ENCODE measurements at regions not wholly inside any gene's neighbourhood (a gene's known extent, or its start where the extent isn't known, plus 50 kb on each side); places are given as distances from the start of the nearest gene placed in this dataset.

DNA sequence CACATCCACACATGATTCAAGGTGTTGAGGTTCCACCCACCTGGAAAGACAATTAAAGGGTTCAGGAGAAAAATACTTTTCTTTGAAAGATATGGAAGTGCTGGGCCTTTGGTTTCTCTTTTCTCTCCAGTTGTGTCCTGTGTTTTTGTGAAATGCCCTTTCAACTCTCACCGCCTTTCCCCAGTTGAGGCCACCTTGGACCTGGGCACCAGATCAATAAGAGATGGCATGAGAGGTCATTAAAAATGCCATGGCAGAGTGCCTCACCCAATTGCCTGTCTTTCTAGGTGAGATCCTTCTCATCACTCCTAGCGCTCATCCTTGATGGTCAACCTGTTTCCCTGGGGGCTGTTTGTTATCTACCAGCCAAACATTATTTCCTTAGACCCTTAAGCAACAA lies 453.9 kb downstream of the TSN start:
- Histone ChIP-seq H3K9me3 (ENCODE audit: control extremely low read depth in 1 of 3, control insufficient read depth in 2 of 3, insufficient read depth in 1 of 3, low read length in 2 of 3) (no peaks in the 10 kb centered on the region), H3K4me2 (replicated peaks; ENCODE audit: low read depth, low read length, poor library complexity, severe bottlenecking) (no peak overlapping the region), H3K36me3 (replicated peaks in 1 of 2; ENCODE audit: control extremely low read depth in 1 of 2, control insufficient read depth in 1 of 2, extremely low read depth in 1 of 2, insufficient read depth in 2 of 2, low read length in 1 of 2) (no peaks in the 10 kb centered on the region), H3K9ac (ENCODE audit: low read length) (no peak overlapping the region), H3K4me1 (ENCODE audit: control insufficient read depth in 2 of 2, insufficient read depth in 2 of 2, low read length in 2 of 2) (no peaks in the 10 kb centered on the region), H3K4me3 (ENCODE audit: control extremely low read depth in 1 of 5, extremely low read depth in 1 of 5, insufficient read depth in 1 of 5, low read depth in 2 of 5, low read length in 4 of 5) (no peak overlapping the region), H3K27ac (ENCODE audit: low read length in 2 of 2) (no peak overlapping the region), H2AFZ (ENCODE audit: insufficient read depth, low read depth, low read length, poor library complexity, severe bottlenecking) (no peak overlapping the region), H4K20me1 (ENCODE audit: control insufficient read depth, insufficient read depth, low read length, poor library complexity, severe bottlenecking) (no peaks in the 10 kb centered on the region), H3K27me3 (replicated peaks in 1 of 4; ENCODE audit: control extremely low read depth in 1 of 4, control insufficient read depth in 3 of 4, insufficient read depth in 4 of 4, low read length in 3 of 4) (no peaks in the 10 kb centered on the region), H3K79me2 (ENCODE audit: control insufficient read depth, insufficient read depth, low read length) (no peaks in the 10 kb centered on the region)
- H3K27me3 Mint-ChIP-seq: no peaks in the 10 kb centered on the region
- H3K27ac Mint-ChIP-seq: no peak overlapping the region
- H3K4me3 Mint-ChIP-seq: no peak overlapping the region
- TF ChIP-seq EZH2 (IDR thresholded peaks at IDR 0.05; ENCODE audit: borderline replicate concordance, insufficient read depth, low read depth, low read length, poor library complexity, severe bottlenecking): no peak
- TF ChIP-seq, protein P1, sequence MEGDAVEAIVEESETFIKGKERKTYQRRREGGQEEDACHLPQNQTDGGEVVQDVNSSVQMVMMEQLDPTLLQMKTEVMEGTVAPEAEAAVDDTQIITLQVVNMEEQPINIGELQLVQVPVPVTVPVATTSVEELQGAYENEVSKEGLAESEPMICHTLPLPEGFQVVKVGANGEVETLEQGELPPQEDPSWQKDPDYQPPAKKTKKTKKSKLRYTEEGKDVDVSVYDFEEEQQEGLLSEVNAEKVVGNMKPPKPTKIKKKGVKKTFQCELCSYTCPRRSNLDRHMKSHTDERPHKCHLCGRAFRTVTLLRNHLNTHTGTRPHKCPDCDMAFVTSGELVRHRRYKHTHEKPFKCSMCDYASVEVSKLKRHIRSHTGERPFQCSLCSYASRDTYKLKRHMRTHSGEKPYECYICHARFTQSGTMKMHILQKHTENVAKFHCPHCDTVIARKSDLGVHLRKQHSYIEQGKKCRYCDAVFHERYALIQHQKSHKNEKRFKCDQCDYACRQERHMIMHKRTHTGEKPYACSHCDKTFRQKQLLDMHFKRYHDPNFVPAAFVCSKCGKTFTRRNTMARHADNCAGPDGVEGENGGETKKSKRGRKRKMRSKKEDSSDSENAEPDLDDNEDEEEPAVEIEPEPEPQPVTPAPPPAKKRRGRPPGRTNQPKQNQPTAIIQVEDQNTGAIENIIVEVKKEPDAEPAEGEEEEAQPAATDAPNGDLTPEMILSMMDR (IDR thresholded peaks at IDR 0.05): no peak
- intact Hi-C loops (cut with micrococcal nuclease): no loop called here
- H3K9me3 Mint-ChIP-seq (ENCODE audit: insufficient read depth): peaks cover 2% of the 10 kb centered on the region
- DNase-seq (no peak), ATAC-seq (ENCODE audit: low read depth) (no peak)
- H3K4me1 Mint-ChIP-seq: no peaks in the 10 kb centered on the region
- POLR2A ChIA-PET: no interaction called here
- CTCF ChIA-PET: no interaction called here
- WGBS (ENCODE audit: insufficient coverage): 100% methylated on average over 1 of the region's 2 CpGs

GRCh38 chr2:122210065-122210464 lies 454.6 kb downstream of the TSN start:
- 95% methylated on average over 2 of the region's 4 CpGs for WGBS (ENCODE audit: insufficient coverage)
- no peaks in the 10 kb centered on the region for H3K36me3 ChIP-seq (replicated peaks in 1 of 2; ENCODE audit: control extremely low read depth in 1 of 2, control insufficient read depth in 1 of 2, extremely low read depth in 1 of 2, insufficient read depth in 2 of 2, low read length in 1 of 2)
- H3K4me2 ChIP-seq (replicated peaks; ENCODE audit: low read depth, low read length, poor library complexity, severe bottlenecking): no peak overlapping the region
- H3K4me3 ChIP-seq (ENCODE audit: control extremely low read depth in 1 of 5, extremely low read depth in 1 of 5, insufficient read depth in 1 of 5, low read depth in 2 of 5, low read length in 4 of 5): no peak overlapping the region
- H3K27ac ChIP-seq (ENCODE audit: low read length in 2 of 2): no peak overlapping the region
- no peak overlapping the region for H2AFZ ChIP-seq (ENCODE audit: insufficient read depth, low read depth, low read length, poor library complexity, severe bottlenecking)
- no peak overlapping the region for H3K9ac ChIP-seq (ENCODE audit: low read length)
- intact Hi-C loops (cut with micrococcal nuclease): no loop called here
- ATAC-seq (ENCODE audit: low read depth) (no peak), DNase-seq (no peak)
- no peaks in the 10 kb centered on the region for H3K4me1 ChIP-seq (ENCODE audit: control insufficient read depth in 2 of 2, insufficient read depth in 2 of 2, low read length in 2 of 2)
- Mint-ChIP-seq H3K27me3 (no peaks in the 10 kb centered on the region), H3K9me3 (ENCODE audit: insufficient read depth) (no peaks in the 10 kb centered on the region), H3K27ac (no peak overlapping the region), H3K4me1 (no peaks in the 10 kb centered on the region), H3K4me3 (no peak overlapping the region)
- ChIA-PET CTCF (no interaction called here), POLR2A (no interaction called here)
- no peaks in the 10 kb centered on the region for H4K20me1 ChIP-seq (ENCODE audit: control insufficient read depth, insufficient read depth, low read length, poor library complexity, severe bottlenecking)
- no peaks in the 10 kb centered on the region for H3K9me3 ChIP-seq (ENCODE audit: control extremely low read depth in 1 of 3, control insufficient read depth in 2 of 3, insufficient read depth in 1 of 3, low read length in 2 of 3)
- TF ChIP-seq, protein P1 (IDR thresholded peaks at IDR 0.05): no peak
- no peak for TF ChIP-seq EZH2 (IDR thresholded peaks at IDR 0.05; ENCODE audit: borderline replicate concordance, insufficient read depth, low read depth, low read length, poor library complexity, severe bottlenecking)
- no peaks in the 10 kb centered on the region for H3K27me3 ChIP-seq (replicated peaks in 1 of 4; ENCODE audit: control extremely low read depth in 1 of 4, control insufficient read depth in 3 of 4, insufficient read depth in 4 of 4, low read length in 3 of 4)
- H3K79me2 ChIP-seq (ENCODE audit: control insufficient read depth, insufficient read depth, low read length): no peaks in the 10 kb centered on the region
